Activated gamma-delta T cell treated with Interleukin-2 at 50 U/mL for 16 hours (primary cell): ENCODE measurements at regions not wholly inside any gene's neighbourhood (a gene's known extent, or its start where the extent isn't known, plus 50 kb on each side); places are given as distances from the start of the nearest gene placed in this dataset.
"Not testable (repeated sequence)": the region's sequence is repeated elsewhere in the genome, so short reads cannot be mapped to it uniquely, and the experiment has no call there.

Source experiments
- DNase-seq: peaks from one replicate; pipeline ENCODE4 v3.0.0-alpha.2; 2020

DNA sequence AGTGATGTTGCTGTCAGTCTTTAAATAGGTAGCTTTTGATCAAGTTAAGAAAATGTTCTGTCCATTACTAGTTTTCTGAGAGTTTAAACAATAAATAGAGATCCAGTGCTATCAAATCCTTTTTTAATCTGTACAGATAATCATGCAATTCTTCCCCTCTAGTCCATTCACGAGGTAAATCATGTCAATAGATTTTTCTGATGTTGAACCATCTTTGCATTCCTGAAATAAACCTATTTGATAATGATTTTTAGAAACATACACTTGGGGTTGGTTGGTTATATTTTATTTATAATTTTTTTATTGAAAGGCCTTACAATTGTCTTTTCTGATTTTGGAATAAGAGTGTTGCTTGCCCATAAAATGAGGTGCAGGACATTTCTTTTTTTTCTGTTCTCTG lies 95.0 kb downstream of the FAM53A start:
- DNase-seq, result no peak

GRCh38 chr4:1588306-1588705 lies 95.8 kb downstream of the FAM53A start:
- DNase-seq, result no peak

DNA sequence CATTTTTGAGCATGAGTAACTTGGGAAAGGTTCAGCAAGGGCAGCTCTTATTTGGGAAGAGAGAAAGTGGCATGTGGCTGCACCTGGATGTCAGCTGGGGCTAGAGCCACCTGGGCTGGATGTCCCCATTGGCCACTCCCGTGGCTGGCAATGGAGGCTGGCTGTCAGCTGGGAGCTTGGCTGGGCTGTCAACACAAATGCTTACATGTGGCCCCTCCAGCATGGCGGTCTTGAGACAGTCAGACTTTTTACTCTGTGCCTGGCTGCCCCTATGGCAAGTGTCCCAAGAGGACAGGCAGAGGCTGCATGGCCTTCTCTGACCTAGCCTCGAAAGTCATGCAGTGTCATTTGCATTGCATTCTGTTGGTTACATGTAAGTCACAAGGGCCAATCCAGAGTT lies 99.6 kb downstream of the FAM53A start:
- no peak for DNase-seq

- no peak for DNase-seq
These were observed 100.3 kb downstream of the FAM53A start for GRCh38 chr4:1583859-1584258.

GRCh38 chr4:1583051-1583785 lies 100.9 kb downstream of the FAM53A start:
- no peak for DNase-seq

- DNase-seq, result no peak
These were observed 101.9 kb downstream of the FAM53A start for GRCh38 chr4:1582227-1582626.

DNA sequence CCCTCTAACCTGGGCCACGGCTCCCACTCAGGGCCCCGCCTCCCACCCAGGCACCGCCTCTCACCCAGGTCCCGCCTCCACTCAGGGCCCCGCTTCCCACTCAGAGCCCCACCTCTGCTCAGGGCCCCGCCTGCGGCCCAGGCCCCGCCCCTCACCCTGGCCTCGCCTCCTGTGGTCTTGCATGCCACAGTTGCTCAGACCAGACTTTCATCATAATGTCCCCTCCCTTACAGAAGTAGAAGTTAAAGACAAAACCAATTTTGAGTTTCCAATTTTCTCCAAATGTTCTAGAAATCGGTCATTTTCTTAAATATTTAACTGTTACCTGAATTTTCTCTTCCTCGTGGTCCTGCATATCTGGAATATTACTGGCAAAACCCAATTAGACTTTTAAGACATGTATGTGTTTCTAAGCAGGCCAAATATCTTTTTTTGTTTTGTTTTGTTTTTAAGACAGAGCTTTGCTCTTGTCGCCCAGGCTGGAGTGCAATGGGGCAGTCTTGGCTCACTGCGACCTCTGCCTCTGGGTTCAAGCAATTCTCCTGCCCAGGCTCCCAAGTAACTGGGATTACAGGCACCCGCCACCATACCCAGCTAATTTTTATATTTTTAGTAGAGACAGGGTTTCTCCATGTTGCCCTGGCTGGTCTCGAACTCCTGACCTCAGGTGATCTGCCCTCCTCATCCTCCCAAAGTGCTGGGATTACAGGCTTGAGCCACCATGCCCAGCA lies 102.8 kb downstream of the FAM53A start:
- DNase-seq, result peak; percentile 88

GRCh38 chr4:1580692-1581012 lies 103.5 kb downstream of the FAM53A start:
- not testable (repeated sequence) for DNase-seq

- peak; percentile 91 for DNase-seq
These were observed 104.0 kb downstream of the FAM53A start for GRCh38 chr4:1579901-1580691.

GRCh38 chr4:1579001-1579900 lies 104.9 kb downstream of the FAM53A start:
- peak; percentile 74 for DNase-seq

- DNase-seq, result no peak
These were observed 105.8 kb downstream of the FAM53A start for GRCh38 chr4:1578251-1578773.

- DNase-seq, result no peak
These were observed 106.3 kb downstream of the FAM53A start for GRCh38 chr4:1577822-1578217.

DNA sequence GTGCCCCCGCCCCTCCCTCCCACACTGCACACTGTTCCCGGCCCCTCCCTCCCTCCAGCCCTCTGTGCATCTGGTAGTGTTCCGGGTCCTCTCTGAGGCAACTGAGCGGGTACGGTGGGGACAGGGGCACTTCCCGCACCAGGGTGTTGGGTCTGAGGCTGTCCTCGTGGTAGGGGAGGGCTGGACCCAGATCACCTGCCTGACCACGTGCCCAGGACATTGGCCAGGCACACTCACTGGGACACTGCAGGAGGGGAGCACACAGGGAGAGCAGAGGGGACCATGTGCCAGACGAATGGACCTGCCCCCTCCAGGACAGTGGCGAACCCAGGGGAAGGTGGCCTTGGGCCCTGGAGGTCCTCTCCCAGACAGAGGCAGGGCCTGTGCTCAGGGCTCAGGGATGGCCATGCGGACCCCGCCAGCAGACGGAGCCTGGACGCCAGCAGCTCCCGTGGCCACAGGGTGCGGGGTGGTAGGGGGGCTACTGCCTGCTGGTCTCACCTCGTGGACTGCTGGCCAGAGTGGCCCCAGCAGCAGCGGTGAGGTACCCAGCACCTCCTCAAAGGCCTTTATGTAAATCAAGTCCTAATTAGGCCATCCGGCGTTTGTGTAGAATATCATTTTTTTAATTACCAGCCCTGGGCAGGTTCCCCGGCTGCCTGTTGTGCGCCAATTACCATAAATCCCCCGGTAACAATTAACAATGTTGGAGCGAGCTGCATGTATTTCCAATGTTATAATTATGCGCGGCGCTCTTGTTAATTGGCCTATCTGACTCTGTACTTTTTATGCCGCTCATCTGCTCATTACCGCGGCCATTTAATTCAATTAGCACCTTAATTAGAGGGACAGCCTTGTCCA lies 106.9 kb downstream of the FAM53A start:
- no peak for DNase-seq

DNA sequence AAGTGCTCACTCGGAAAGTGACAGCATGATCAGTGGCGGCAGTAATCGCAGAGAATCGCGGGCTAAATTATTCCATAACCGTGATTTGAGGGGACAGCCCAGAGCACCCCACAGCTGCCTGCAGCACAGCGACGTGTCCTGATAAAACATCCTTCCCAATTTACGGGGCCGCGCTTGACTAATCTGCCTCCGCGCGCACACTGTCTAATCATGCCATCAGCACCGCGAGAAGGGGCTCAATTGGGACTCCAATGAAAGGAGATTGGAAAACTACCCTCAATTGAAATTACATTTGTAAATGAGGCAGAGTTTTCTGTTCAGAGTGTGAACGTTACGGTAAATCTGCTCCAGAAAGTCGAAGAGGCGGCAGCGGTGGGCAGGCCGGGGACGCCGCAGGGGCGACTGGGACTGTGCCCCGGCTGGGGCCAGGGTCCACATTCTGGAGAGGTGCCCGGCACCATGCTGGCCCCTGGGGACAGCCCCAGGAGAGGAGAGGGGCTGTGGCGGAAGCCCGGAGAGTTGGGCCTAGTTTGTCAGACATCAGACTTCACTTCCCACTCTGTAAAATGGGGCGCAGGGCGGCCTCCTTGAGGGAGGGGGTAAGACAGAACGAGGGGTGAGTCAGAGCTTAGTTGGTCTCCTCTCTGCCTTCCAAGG lies 107.7 kb downstream of the FAM53A start:
- DNase-seq, result no peak

GRCh38 chr4:1575418-1576303 lies 108.5 kb downstream of the FAM53A start:
- no peak for DNase-seq

DNA sequence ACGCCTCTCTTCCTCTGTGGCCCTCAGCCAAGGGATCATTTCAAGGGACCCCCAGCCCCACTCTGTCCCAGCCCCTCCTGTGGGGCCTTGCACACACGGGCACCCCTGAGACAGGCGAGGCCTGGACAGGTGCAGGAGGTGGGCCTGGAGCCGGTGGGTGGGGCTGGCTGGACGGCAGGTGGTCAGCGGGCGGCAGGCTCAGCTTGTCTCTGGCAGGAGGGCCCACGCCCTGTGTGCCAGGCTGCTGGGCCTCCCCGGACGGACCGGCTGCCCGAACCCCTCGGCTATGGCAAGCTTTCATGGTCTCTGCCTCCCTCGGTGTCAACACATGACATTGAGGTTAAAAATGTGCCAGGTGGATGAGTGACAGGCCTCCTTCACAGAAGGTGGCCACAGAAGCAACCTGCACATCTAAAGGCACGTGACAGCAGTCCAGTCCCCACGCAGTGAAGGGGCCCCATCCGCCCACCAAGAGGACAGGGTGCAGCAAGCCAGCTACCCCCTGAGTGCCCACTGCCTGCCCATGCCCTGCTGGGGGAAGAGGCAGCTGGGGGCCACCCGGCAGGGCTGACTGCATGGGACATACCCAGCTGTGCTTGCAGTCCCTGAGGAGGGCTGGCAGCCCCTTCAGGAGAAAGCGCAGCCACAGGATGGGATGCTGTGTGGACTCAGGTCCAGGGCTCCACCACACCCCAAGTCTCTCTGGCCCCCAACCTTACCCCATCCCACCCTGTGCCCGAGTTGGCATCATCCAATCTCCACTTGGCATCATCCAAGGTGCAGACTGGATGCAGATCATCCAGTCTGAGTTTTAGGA lies 109.3 kb downstream of the FAM53A start:
- DNase-seq, result no peak

DNA sequence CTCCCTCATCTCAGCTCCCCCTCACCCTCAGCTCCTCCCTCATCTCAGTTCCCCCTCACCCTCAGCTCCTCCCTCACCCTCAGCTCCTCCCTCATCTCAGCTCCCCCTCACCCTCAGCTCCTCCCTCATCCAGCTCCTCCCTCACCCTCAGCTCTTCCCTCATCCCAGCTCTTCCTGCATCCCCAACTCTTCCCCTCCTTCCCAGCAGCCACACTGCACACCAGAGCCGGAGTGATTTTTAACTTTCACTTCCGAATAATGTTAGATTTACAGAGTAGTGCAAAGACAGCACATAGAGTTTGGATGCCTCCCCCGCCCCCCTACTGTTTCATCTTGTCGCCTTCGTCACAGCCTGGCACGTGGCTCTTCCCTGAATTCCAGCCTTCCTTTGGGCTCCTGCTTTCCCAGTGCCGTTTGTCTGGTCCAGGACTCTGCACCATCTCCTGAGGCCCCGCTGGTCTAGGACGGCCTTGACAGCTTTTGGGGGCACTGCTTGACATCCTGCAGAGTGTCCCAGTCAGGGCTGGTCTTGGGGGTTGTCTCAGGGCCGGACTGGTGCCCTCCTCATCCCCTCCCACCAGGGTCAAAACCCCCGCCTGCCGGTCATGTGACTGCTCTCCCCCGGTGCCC lies 110.2 kb downstream of the FAM53A start:
- DNase-seq, result no peak

DNA sequence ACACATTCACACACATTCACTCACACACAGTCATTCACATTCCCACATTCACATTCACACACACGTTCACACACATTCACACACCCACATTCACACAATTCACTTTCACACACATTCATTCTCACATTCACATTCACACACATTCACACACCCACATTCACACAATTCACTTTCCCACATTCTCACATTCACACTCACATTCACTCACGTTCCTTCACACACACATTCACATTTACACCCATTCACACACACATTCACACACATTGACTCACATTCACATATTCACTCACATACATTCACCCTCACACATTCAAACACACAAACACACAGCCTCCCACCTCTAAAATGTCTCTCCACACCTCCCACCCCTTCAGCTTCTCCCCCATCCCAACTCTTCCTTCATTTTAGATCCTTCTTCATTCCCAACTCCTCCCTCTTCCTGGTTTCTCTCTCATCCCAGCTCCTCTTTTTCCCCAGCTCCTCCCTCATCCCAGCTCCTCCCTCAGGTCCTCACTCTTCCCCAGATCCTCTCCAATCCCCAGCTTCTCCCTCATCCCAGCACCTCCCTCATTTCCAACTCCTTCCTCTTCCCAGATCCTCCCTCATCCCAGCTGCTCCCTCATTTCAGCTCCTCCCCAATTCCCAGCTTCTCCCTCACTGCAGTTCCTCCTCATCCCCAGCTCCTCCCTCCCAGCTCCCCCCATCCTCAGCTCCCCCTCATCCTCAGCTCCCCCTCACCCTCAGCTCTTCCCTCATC lies 111.0 kb downstream of the FAM53A start:
- no peak for DNase-seq
